ENCODE measurements at regions not wholly inside any gene's neighbourhood (a gene's known extent, or its start where the extent isn't known, plus 50 kb on each side); places are given as distances from the start of the nearest gene placed in this dataset.
A peak's percentile ranks its signal among the peaks of the same experiment; 100 is the strongest.

- no peak for TF ChIP-seq NFXL1 (CRISPR knock-in tag; IDR thresholded peaks at IDR 0.05)
These were observed 99.2 kb downstream of the VPREB1 start (continued) for GRCh38 chr22:22343581-22344296.

GRCh38 chr22:22344430-22344829 is 99.8 kb downstream of the VPREB1 start:
- in situ Hi-C loops (cut with MboI): loop anchor here (5.0 kb wide), 1 partner anchor 127 kb away; no protein-coding TSS in a partner anchor
- POLR2A ChIA-PET: interaction anchor here (0.6 to 2.8 kb wide), 9 partner anchors 9 to 318 kb away, joined by 3 to 8 read pairs (median 4); no protein-coding TSS in a partner anchor
- intact Hi-C loops (cut with micrococcal nuclease): loop anchor here (5.0 kb wide), 2 partner anchors 137 to 282 kb away; no protein-coding TSS in a partner anchor

More at GRCh38 chr22:22344430-22344829, 99.8 kb downstream of the VPREB1 start:
- no TSS peak for BruUV-seq (replicated peaks)
- no peak for DNase-seq (ENCODE audit: extremely low read depth in 1 of 4, low spot score in 3 of 4)
- CTCF ChIA-PET (ENCODE audit: low intra/inter-chr PET ratio): interaction anchor here (2.5 to 4.1 kb wide), 2 partner anchors 137 to 149 kb away, joined by 13 to 23 read pairs; no protein-coding TSS in a partner anchor
- WGBS (ENCODE audit: insufficient coverage, low coverage, missing lambda C conversion rate): under 1% methylated on average over 5 of the region's 5 CpGs
- no peak for TF ChIP-seq NUFIP1 (IDR thresholded peaks at IDR 0.05; ENCODE audit: partially characterized antibody)
- TF ChIP-seq SETDB1 (IDR thresholded peaks at IDR 0.05; ENCODE audit: low read length): peak; percentile 71
- TF ChIP-seq, protein P1, sequence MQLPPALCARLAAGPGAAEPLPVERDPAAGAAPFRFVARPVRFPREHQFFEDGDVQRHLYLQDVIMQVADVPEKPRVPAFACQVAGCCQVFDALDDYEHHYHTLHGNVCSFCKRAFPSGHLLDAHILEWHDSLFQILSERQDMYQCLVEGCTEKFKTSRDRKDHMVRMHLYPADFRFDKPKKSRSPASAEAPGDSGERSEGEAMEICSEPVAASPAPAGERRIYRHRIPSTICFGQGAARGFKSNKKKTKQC (CRISPR knock-in tag; IDR thresholded peaks at IDR 0.05): 0 out of 2 replicates have a peak, but pooled peaks have one; percentile 10
- no peak for TF ChIP-seq MTA3 (IDR thresholded peaks at IDR 0.05; ENCODE audit: borderline replicate concordance)
- no peak for TF ChIP-seq PHF21A (IDR thresholded peaks at IDR 0.05; ENCODE audit: borderline replicate concordance, low read depth)
- TF ChIP-seq IRF2 (CRISPR knock-in tag; IDR thresholded peaks at IDR 0.05): peak; percentile 33; the same call in 1 of the 2 replicates
- TF ChIP-seq FOXK1 (CRISPR knock-in tag; IDR thresholded peaks at IDR 0.05; ENCODE audit: borderline replicate concordance): no peak
- TF ChIP-seq, protein P2, sequence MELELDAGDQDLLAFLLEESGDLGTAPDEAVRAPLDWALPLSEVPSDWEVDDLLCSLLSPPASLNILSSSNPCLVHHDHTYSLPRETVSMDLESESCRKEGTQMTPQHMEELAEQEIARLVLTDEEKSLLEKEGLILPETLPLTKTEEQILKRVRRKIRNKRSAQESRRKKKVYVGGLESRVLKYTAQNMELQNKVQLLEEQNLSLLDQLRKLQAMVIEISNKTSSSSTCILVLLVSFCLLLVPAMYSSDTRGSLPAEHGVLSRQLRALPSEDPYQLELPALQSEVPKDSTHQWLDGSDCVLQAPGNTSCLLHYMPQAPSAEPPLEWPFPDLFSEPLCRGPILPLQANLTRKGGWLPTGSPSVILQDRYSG (tag; conservative IDR thresholded peaks at IDR 0.05; ENCODE audit: low read depth): no peak
- peak; percentile 63; the same call in 1 of the 2 replicates for TF ChIP-seq THAP12 (CRISPR knock-in tag; IDR thresholded peaks at IDR 0.05)
- no peaks in the 10 kb centered on the region for H3K4me1 ChIP-seq (replicated peaks in 1 of 2; ENCODE audit: control insufficient read depth in 2 of 2, insufficient read depth in 2 of 2, low read length in 2 of 2)
- ATAC-seq: no peak
- no peak overlapping the region for H3K4me3 ChIP-seq
- H3K9ac ChIP-seq (ENCODE audit: insufficient read depth in 1 of 2, low read depth in 2 of 2, low read length in 2 of 2): peak overlapping the region in 1 of 2 experiments; percentile 11; a peak in 1 of 4 replicates
- H3K9me1 ChIP-seq (ENCODE audit: control insufficient read depth, insufficient read depth, low read length): peaks cover 4% of the 10 kb centered on the region
- H3K79me2 ChIP-seq (ENCODE audit: control insufficient read depth, insufficient read depth, low read length): no peaks in the 10 kb centered on the region
- peaks cover 19 to 42% of the 10 kb centered on the region in 2 experiments for H3K27me3 ChIP-seq (ENCODE audit: control insufficient read depth in 2 of 2, insufficient read depth in 2 of 2, low read length in 2 of 2)
- H2AFZ ChIP-seq (ENCODE audit: low read depth, low read length): no peak overlapping the region
- H3K9me3 ChIP-seq (replicated peaks; ENCODE audit: control insufficient read depth, insufficient read depth, low read depth, low read length): no peaks in the 10 kb centered on the region
- no peak for FAIRE-seq
- peaks cover 43% of the 10 kb centered on the region for H4K20me1 ChIP-seq (replicated peaks; ENCODE audit: control insufficient read depth, insufficient read depth, low read length)
- H3K27ac ChIP-seq (ENCODE audit: extremely low read depth, low read depth, low read length): no peak overlapping the region
- no peak overlapping the region for H3K4me2 ChIP-seq (ENCODE audit: insufficient read depth, low read length)
- no peaks in the 10 kb centered on the region for H3K36me3 ChIP-seq (ENCODE audit: control insufficient read depth, insufficient read depth, low read length)
